BLaER1 (cell line): ENCODE measurements at regions not wholly inside any gene's neighbourhood (a gene's known extent, or its start where the extent isn't known, plus 50 kb on each side); places are given as distances from the start of the nearest gene placed in this dataset.

Source experiments
- H3K27ac ChIP-seq: shearing (Covaris generic); formaldehyde crosslinking; 2 replicates; pipeline ENCODE4 v1.8.1; 2022
- H3K27me3 ChIP-seq: shearing (Covaris generic); formaldehyde crosslinking; 2 replicates; pipeline ENCODE4 v1.8.1; 2022
- H3K36me3 ChIP-seq: shearing (Covaris generic); formaldehyde crosslinking; 2 replicates; pipeline ENCODE4 v1.8.1; 2022
- H3K4me1 ChIP-seq: shearing (Covaris generic); formaldehyde crosslinking; 2 replicates; pipeline ENCODE4 v1.8.1; 2022
- H3K4me2 ChIP-seq: shearing (Covaris generic); formaldehyde crosslinking; 2 replicates; pipeline ENCODE4 v1.8.1; 2022
- H3K4me3 ChIP-seq: shearing (Covaris generic); formaldehyde crosslinking; 2 replicates; pipeline ENCODE4 v1.8.1; 2022
- H3K9ac ChIP-seq: shearing (Covaris generic); formaldehyde crosslinking; 2 replicates; pipeline ENCODE4 v1.8.1; 2022
- H3K9me3 ChIP-seq: shearing (Covaris generic); formaldehyde crosslinking; 2 replicates; pipeline ENCODE4 v1.8.1; 2022
- H4K20me1 ChIP-seq: shearing (Covaris generic); formaldehyde crosslinking; 2 replicates; pipeline ENCODE4 v1.8.1; 2022
- Cebpa-rat ChIP-seq: shearing (Covaris generic); IDR thresholded peaks from 2 replicates; pipeline ENCODE4 v1.8.1; 2022

GRCh38 chr6:150651808-150652470 lies 52.3 kb downstream of the PLEKHG1 start:
- Histone ChIP-seq H4K20me1 (no peaks in the 10 kb centered on the region), H3K36me3 (no peaks in the 10 kb centered on the region), H3K4me3 (no peak overlapping the region), H3K4me1 (no peaks in the 10 kb centered on the region), H3K4me2 (no peak overlapping the region), H3K27ac (no peak overlapping the region), H3K27me3 (no peaks in the 10 kb centered on the region), H3K9me3 (no peaks in the 10 kb centered on the region), H3K9ac (no peak overlapping the region)
- TF ChIP-seq Cebpa-rat, result no peak

DNA sequence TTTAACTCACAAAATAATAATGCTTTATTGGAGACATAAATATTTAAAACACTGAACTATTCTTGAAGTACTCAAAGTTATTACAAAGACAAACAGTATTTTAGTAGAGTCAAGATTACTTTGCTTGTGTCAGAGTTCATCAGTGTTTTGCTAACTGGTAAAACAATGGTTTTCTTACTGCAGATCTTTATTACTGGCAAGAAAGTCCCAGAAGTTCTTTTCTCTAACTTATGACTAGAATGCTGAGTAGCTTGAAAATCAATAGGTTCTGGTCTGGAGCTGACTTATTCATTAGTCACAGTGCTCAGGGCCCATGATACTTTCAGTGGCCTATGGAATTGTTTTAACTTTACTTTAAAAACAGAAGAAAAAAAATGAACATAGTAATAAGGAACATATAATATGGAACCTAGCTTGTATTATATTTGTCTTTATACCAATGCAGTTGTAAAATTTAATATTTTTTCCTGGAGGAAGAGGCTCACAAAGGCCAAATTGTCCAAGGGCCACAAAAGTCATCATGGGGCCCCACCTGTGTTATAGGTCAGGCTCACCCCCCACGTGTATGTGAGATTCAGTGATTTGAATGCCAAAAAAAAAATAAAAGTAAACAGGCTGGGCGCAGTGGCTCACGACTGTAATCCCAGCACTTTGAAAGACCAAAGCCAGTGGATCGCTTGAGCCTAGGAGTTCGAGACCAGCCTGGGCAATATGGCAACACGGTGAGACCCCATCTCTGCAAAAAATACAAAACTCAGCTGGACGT lies 53.3 kb downstream of the PLEKHG1 start:
- H4K20me1 ChIP-seq, result no peaks in the 10 kb centered on the region
- H3K36me3 ChIP-seq, result no peaks in the 10 kb centered on the region
- no peaks in the 10 kb centered on the region for H3K27me3 ChIP-seq
- no peaks in the 10 kb centered on the region for H3K4me1 ChIP-seq
- no peak overlapping the region for H3K4me2 ChIP-seq
- H3K9ac ChIP-seq, result no peak overlapping the region
- no peak overlapping the region for H3K27ac ChIP-seq
- TF ChIP-seq Cebpa-rat, result no peak
- H3K9me3 ChIP-seq, result no peaks in the 10 kb centered on the region
- no peak overlapping the region for H3K4me3 ChIP-seq

DNA sequence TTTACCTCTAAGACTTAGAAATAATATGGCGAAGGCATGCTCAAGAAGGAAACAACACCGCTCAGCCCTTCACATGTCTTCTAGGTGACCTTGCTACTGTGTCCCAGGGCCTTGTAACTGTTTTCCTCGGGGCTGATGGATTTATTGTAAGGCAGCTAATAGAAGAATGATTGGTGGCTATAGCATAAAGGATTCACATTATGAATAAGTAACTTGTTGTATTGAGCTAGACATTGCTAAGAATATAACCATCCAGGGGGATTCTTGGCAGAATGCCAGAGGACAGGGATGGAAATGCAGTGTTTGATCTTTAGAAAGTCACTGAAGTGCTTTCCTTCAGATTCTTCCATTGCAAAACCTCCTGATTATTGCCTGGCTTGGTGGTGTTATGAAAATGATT lies 54.9 kb downstream of the PLEKHG1 start:
- Histone ChIP-seq H3K27ac (no peak overlapping the region), H3K9me3 (no peaks in the 10 kb centered on the region), H3K4me2 (no peak overlapping the region), H3K27me3 (no peaks in the 10 kb centered on the region), H4K20me1 (no peaks in the 10 kb centered on the region), H3K36me3 (no peaks in the 10 kb centered on the region), H3K4me3 (no peak overlapping the region), H3K4me1 (no peaks in the 10 kb centered on the region), H3K9ac (no peak overlapping the region)
- TF ChIP-seq Cebpa-rat, result no peak

DNA sequence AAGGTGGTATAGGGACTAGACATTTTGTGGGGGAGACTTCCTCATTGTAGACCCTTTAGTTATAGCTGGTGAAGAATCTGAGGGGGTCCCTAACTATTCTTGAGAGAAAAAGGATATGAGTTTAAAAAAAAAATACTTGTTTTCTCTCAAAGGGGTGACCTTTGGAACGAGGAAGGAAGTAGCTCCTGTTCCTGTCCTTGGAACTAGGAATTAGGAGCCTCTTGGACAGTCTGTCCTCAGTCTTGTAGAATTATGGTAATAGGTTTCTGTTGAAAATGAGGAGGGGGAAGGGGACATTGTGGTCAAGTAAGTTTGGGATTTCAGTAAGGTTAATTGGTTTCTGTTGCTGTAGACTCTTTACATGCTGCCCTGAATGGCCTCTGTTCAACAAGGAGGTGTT lies 56.5 kb downstream of the PLEKHG1 start:
- no peaks in the 10 kb centered on the region for H4K20me1 ChIP-seq
- no peaks in the 10 kb centered on the region for H3K9me3 ChIP-seq
- no peak overlapping the region for H3K4me3 ChIP-seq
- H3K27me3 ChIP-seq, result no peaks in the 10 kb centered on the region
- no peaks in the 10 kb centered on the region for H3K36me3 ChIP-seq
- TF ChIP-seq Cebpa-rat, result no peak
- H3K4me1 ChIP-seq, result no peaks in the 10 kb centered on the region
- H3K27ac ChIP-seq, result no peak overlapping the region
- H3K4me2 ChIP-seq, result no peak overlapping the region
- H3K9ac ChIP-seq, result no peak overlapping the region

- H3K27ac ChIP-seq, result no peak overlapping the region
- no peaks in the 10 kb centered on the region for H3K27me3 ChIP-seq
- H3K4me1 ChIP-seq, result no peaks in the 10 kb centered on the region
- no peaks in the 10 kb centered on the region for H4K20me1 ChIP-seq
- no peak for TF ChIP-seq Cebpa-rat
- H3K9ac ChIP-seq, result no peak overlapping the region
- no peak overlapping the region for H3K4me3 ChIP-seq
- no peaks in the 10 kb centered on the region for H3K36me3 ChIP-seq
- no peak overlapping the region for H3K4me2 ChIP-seq
- H3K9me3 ChIP-seq, result no peaks in the 10 kb centered on the region
These were observed 58.7 kb downstream of the PLEKHG1 start for GRCh38 chr6:150658421-150658820.

- no peak for TF ChIP-seq Cebpa-rat
- Histone ChIP-seq H3K9me3 (no peaks in the 10 kb centered on the region), H3K9ac (no peak overlapping the region), H3K27me3 (no peaks in the 10 kb centered on the region), H3K36me3 (no peaks in the 10 kb centered on the region), H3K4me3 (no peak overlapping the region), H3K4me1 (no peaks in the 10 kb centered on the region), H4K20me1 (no peaks in the 10 kb centered on the region), H3K27ac (no peak overlapping the region), H3K4me2 (no peak overlapping the region)
These were observed 59.5 kb downstream of the PLEKHG1 start for GRCh38 chr6:150659046-150659763.

DNA sequence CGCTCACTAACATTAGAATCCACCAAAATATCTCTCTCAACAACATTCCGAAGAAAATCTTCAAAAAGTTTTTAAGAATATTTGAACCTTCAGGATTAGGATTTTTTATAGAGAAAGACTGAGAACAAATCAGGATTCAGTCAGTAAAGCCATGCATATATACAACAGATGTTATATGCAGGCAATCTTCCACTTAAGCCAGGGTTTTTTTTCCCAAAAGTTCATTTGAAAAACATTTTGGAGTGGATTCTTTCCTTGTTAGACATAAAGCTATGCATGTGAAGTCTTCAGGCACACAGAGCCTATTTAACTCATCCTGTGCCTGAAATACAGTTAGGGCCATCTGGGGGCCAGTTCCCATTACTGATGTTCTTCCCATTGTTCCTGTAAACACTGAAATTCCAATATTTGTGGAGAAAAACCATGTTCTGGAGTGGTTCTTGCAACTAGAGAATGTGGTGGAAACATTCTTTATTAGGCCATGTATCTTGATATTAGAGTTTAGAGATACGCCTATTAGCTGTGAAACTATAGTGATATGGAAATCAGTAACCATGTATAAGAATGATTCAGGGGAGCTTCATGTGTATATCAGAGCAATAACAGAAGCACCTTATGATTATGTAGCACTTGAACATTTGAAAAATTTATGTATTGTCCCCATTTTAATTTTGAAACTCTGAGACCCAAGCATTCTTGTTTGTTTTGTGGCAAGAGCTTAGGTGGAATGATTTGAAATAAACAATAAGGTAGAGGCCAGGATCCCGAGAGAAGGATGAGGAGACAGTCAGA lies 61.7 kb downstream of the PLEKHG1 start:
- no peak for TF ChIP-seq Cebpa-rat
- Histone ChIP-seq H3K4me3 (no peak overlapping the region), H3K9me3 (no peaks in the 10 kb centered on the region), H3K4me2 (no peak overlapping the region), H3K27ac (no peak overlapping the region), H3K9ac (no peak overlapping the region), H3K27me3 (no peaks in the 10 kb centered on the region), H4K20me1 (no peaks in the 10 kb centered on the region), H3K36me3 (no peaks in the 10 kb centered on the region), H3K4me1 (peaks cover 14% of the 10 kb centered on the region)

GRCh38 chr6:150662814-150663213 lies 63.1 kb downstream of the PLEKHG1 start:
- Histone ChIP-seq H3K9me3 (no peaks in the 10 kb centered on the region), H3K27ac (no peak overlapping the region)

DNA sequence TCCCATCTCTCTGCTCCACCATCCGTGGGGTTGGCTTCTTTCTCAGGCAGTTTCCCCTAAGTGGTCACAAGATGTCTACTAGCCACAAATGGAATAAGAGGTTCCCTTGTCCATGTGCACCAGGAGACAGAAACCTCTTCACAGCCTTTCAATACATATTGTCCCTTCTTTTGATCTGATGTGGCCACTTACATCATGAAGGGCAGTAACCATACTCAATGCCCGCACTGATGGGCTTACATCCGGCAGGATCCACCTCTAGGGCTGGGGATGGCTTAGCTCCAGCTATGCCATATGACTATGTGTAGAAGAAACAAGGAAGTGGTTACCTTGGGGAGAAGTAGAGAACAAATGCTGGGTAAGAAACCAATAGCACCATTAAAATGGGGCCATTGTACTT lies 64.4 kb downstream of the PLEKHG1 start:
- H4K20me1 ChIP-seq, result no peaks in the 10 kb centered on the region
- H3K27ac ChIP-seq, result no peak overlapping the region
- H3K4me3 ChIP-seq, result no peak overlapping the region
- no peak overlapping the region for H3K9ac ChIP-seq
- H3K27me3 ChIP-seq, result no peaks in the 10 kb centered on the region
- no peaks in the 10 kb centered on the region for H3K36me3 ChIP-seq
- no peaks in the 10 kb centered on the region for H3K9me3 ChIP-seq
- peaks cover 22% of the 10 kb centered on the region for H3K4me1 ChIP-seq
- TF ChIP-seq Cebpa-rat, result no peak
- no peak overlapping the region for H3K4me2 ChIP-seq

More at GRCh38 chr6:150662814-150663213, 63.1 kb downstream of the PLEKHG1 start:
- H3K27me3 ChIP-seq, result no peaks in the 10 kb centered on the region
- no peak for TF ChIP-seq Cebpa-rat
- no peaks in the 10 kb centered on the region for H3K36me3 ChIP-seq
- no peak overlapping the region for H3K9ac ChIP-seq
- peaks cover 15% of the 10 kb centered on the region for H3K4me1 ChIP-seq
- no peak overlapping the region for H3K4me2 ChIP-seq
- H3K4me3 ChIP-seq, result no peak overlapping the region
- H4K20me1 ChIP-seq, result no peaks in the 10 kb centered on the region
